H1 (cell line): ENCODE measurements at regions not wholly inside any gene's neighbourhood (a gene's known extent, or its start where the extent isn't known, plus 50 kb on each side); places are given as distances from the start of the nearest gene placed in this dataset.

Experiments
- CTCF ChIP-seq, 3 experiments: IDR thresholded peaks; 1 replicate in 2 of 3; 2 replicates in 1 of 3; pipeline versions ENCODE4 v1.5.1 to v1.6.1; 2011; ENCODE audit warnings: low read length in 3 of 3, mild to moderate bottlenecking in 3 of 3, inconsistent platforms in 2 of 3, low read depth in 1 of 3, moderate library complexity in 1 of 3; ENCODE audit not compliant: insufficient read depth in 1 of 3; ENCODE audit errors: control extremely low read depth in 1 of 3
- EP300 ChIP-seq, 2 experiments: IDR thresholded peaks; 1 replicate in 1 of 2; 2 replicates in 1 of 2; pipeline ENCODE4 v1.6.1; 2011 to 2012; ENCODE audit warnings: low read depth in 2 of 2, low read length in 2 of 2, mild to moderate bottlenecking in 2 of 2, borderline replicate concordance in 1 of 2, inconsistent platforms in 1 of 2, moderate library complexity in 1 of 2

- TF ChIP-seq CTCF (IDR thresholded peaks at IDR 0.05; ENCODE audit: control extremely low read depth in 1 of 3, insufficient read depth in 1 of 3, low read depth in 1 of 3, low read length in 3 of 3) (no peak), EP300 (IDR thresholded peaks at IDR 0.05; ENCODE audit: borderline replicate concordance in 1 of 2, low read depth in 2 of 2, low read length in 2 of 2) (no peak)
Observed at GRCh38 chrX:81890521-81890920, 688.6 kb downstream of the SH3BGRL start (continued).
